ENCODE measurements at regions not wholly inside any gene's neighbourhood (a gene's known extent, or its start where the extent isn't known, plus 50 kb on each side); places are given as distances from the start of the nearest gene placed in this dataset.
"Not testable (repeated sequence)": the region's sequence is repeated elsewhere in the genome, so short reads cannot be mapped to it uniquely, and the experiment has no call there.

- Mint-ChIP-seq H3K27ac (no peak overlapping the region), H3K27me3 (peaks cover 0 to 5% of the 10 kb centered on the region in 2 donors), H3K9me3 (peaks cover 2% of the 10 kb centered on the region)
Observed at GRCh38 chr7:69263550-69263949, 334.7 kb upstream of the AUTS2 start.

GRCh38 chr7:69269806-69270205 lies 328.5 kb upstream of the AUTS2 start:
- Mint-ChIP-seq H3K27me3 (peaks cover 2 to 15% of the 10 kb centered on the region in 2 donors), H3K27ac (no peak overlapping the region), H3K4me1 (ENCODE audit: low read depth in 2 of 2) (no peaks in the 10 kb centered on the region), H3K9me3 (peaks cover 2% of the 10 kb centered on the region), H3K36me3 (no peaks in the 10 kb centered on the region), H3K4me3 (no peak overlapping the region)
- DNase-seq (ENCODE audit: low spot score) (no peak), ATAC-seq (no peak)

More at GRCh38 chr7:69263550-69263949, 334.7 kb upstream of the AUTS2 start:
- H3K36me3 Mint-ChIP-seq: no peaks in the 10 kb centered on the region
- no peak for ATAC-seq
- no peak overlapping the region for H3K4me3 Mint-ChIP-seq
- no peak for DNase-seq (ENCODE audit: low spot score)
- no peaks in the 10 kb centered on the region for H3K4me1 Mint-ChIP-seq (ENCODE audit: low read depth in 2 of 2)

DNA sequence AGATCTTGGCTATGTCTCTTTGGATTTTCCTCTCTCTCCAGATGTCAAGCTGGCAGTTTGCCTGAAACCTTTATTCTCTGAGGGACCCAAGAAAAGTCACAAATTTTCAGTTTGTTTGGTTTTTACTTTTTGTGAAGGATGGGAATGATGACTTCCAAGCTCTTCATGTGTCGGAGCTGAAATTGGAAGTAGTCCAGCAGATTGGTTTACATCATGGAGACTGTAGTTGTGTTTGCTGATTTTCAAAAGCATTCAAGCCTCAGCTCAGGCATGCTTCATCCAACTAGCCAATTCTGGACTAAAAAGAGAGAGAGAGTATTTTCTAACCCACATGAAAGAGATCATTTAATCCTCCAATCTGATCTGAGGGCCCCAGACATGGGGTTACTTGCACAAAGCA lies 326.2 kb upstream of the AUTS2 start:
- no peak overlapping the region for H3K4me3 Mint-ChIP-seq

DNA sequence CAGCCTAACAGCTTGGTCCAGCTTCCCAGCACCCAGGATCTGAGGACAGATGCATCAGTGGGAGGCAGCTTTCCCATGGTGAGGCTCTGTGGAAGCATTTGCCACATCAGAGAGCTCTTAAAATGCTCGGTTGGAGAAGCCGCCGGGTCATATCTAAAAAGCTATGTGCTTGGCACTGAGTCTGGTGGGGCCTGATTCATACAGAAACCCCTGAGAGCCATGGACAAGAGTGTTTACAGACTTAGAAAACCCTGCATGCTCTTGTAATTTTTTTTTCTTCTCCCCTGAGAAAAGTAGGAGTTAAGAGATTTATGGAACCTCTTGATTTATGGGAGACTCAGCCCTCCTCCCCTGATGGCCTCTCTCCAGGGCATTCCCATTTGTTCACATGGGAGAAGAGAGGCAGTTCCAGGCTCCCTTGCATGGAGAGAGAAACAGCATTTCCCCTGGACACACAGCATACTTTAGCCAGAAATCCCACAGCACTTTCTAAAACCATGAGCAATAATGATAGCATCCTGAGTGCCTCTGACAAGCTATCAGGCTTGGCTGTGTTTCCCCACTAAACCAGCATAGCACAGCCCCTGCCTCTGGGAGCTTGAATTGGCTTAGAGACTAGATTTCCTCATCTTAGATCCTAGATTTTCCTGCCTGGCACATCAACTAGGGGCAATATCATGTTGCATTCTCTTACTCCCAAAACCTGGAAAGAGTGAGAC lies 322.1 kb upstream of the AUTS2 start:
- H3K27ac Mint-ChIP-seq: no peak overlapping the region
- no peaks in the 10 kb centered on the region for H3K4me1 Mint-ChIP-seq (ENCODE audit: low read depth in 2 of 2)

More for the DNA sequence above, 326.2 kb upstream of the AUTS2 start:
- Mint-ChIP-seq H3K36me3 (no peaks in the 10 kb centered on the region), H3K9me3 (peaks cover 2% of the 10 kb centered on the region), H3K4me1 (ENCODE audit: low read depth in 2 of 2) (no peaks in the 10 kb centered on the region), H3K27me3 (peaks cover 2 to 15% of the 10 kb centered on the region in 2 donors), H3K27ac (no peak overlapping the region)
- ATAC-seq (no peak), DNase-seq (ENCODE audit: low spot score) (no peak)

DNA sequence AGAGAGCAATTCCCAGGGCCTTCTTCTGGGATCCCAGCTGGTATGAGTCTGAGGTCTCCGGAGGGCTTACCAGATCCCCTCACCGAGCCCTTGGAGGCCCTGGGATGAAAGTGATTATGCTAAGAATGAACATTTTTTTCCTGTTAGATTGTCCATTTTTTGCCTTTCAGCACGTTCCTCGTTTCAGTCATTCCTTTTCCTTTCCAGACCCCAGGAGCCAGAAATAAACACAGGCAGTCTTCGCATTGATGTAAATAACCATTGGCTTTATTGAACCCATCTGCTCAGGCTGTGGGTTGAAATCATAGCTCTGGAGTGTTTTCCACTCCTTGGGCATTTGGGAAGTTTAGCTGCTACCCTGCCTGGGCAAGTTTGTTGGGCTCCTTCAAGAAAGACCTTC lies 320.9 kb upstream of the AUTS2 start:
- Mint-ChIP-seq H3K4me1 (ENCODE audit: low read depth in 2 of 2) (no peaks in the 10 kb centered on the region), H3K4me3 (no peak overlapping the region), H3K9me3 (no peaks in the 10 kb centered on the region), H3K36me3 (no peaks in the 10 kb centered on the region), H3K27me3 (no peaks in the 10 kb centered on the region), H3K27ac (no peak overlapping the region)
- DNase-seq (ENCODE audit: low spot score): no peak
- no peak for ATAC-seq

More for the DNA sequence above, 322.1 kb upstream of the AUTS2 start:
- no peak overlapping the region for H3K4me3 Mint-ChIP-seq
- ATAC-seq (no peak), DNase-seq (ENCODE audit: low spot score) (no peak)
- peaks cover 2 to 8% of the 10 kb centered on the region in 2 donors for H3K27me3 Mint-ChIP-seq
- no peaks in the 10 kb centered on the region for H3K9me3 Mint-ChIP-seq
- H3K36me3 Mint-ChIP-seq: no peaks in the 10 kb centered on the region

DNA sequence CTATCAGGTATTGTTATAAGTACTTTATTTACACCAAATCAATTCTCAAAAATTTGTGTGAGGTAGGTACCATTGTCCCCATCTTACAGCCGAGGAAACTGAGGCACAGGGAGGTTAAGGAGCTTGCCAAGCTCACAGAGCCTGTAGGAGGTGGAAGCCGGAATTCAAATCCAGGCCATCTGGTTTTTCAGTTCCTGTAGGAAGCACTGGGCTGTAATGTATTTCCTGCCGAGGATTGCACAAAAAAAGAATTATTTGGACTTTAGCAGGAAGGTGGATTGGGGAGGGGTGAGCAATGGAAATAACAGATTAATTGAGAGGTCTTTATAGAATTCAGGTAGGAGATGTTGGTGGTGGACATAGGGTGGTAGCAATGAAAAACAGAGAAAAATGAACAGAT lies 315.3 kb upstream of the AUTS2 start:
- no peak for DNase-seq (ENCODE audit: low spot score)
- H3K27ac Mint-ChIP-seq: no peak overlapping the region
- peaks cover 0 to 5% of the 10 kb centered on the region in 2 donors for H3K27me3 Mint-ChIP-seq
- no peaks in the 10 kb centered on the region for H3K9me3 Mint-ChIP-seq
- H3K4me3 Mint-ChIP-seq: no peak overlapping the region
- ATAC-seq: no peak
- no peaks in the 10 kb centered on the region for H3K36me3 Mint-ChIP-seq
- no peaks in the 10 kb centered on the region for H3K4me1 Mint-ChIP-seq (ENCODE audit: low read depth in 2 of 2)

DNA sequence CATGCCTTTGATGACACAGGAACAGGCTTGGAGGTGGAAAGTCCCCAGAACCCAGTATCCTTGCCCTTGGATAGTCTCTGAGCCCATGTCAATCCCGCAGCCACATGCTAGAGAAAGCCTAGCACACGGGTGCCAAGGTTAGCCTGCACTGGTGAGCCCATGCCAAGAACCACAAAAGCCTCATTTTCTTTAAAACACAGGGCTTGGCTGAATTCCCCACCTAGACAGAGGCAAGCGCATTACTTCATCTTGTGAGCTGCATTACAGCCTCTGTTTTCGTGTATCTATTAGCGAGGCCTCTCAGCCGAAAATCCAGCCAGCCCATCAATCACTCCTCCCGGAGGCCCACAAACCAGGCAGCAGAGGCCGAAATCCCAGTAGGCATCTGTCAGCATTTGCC lies 314.9 kb upstream of the AUTS2 start:
- DNase-seq (ENCODE audit: low spot score) (no peak), ATAC-seq (no peak)
- H3K36me3 Mint-ChIP-seq: no peaks in the 10 kb centered on the region
- no peak overlapping the region for H3K4me3 Mint-ChIP-seq
- H3K27ac Mint-ChIP-seq: no peak overlapping the region
- no peaks in the 10 kb centered on the region for H3K9me3 Mint-ChIP-seq
- no peaks in the 10 kb centered on the region for H3K4me1 Mint-ChIP-seq (ENCODE audit: low read depth in 2 of 2)
- peaks cover 0 to 5% of the 10 kb centered on the region in 2 donors for H3K27me3 Mint-ChIP-seq

DNA sequence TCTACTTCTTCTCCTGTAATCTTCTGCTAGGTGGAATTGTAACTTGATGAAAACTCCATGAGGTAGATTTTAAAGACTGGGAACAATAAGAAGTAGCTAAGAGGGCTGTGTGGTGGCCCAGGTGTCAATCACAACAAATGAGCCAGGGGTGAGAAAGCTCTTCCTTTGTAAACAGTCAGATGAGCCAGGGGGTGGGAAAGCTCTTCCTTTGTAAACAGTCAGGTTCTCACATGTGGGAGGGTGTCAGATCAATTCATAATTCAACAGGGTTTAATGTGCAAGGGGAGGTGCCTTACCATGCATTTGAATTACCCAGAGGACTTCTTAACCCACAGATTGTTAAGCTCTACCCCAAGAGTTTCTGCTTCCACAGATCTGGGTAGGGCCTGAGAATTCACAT lies 312.4 kb upstream of the AUTS2 start:
- DNase-seq (ENCODE audit: low spot score) (no peak), ATAC-seq (no peak)
- Mint-ChIP-seq H3K4me1 (ENCODE audit: low read depth in 2 of 2) (no peaks in the 10 kb centered on the region), H3K27me3 (peaks cover 0 to 5% of the 10 kb centered on the region in 2 donors), H3K27ac (no peak overlapping the region), H3K4me3 (no peak overlapping the region), H3K36me3 (no peaks in the 10 kb centered on the region), H3K9me3 (no peaks in the 10 kb centered on the region)

DNA sequence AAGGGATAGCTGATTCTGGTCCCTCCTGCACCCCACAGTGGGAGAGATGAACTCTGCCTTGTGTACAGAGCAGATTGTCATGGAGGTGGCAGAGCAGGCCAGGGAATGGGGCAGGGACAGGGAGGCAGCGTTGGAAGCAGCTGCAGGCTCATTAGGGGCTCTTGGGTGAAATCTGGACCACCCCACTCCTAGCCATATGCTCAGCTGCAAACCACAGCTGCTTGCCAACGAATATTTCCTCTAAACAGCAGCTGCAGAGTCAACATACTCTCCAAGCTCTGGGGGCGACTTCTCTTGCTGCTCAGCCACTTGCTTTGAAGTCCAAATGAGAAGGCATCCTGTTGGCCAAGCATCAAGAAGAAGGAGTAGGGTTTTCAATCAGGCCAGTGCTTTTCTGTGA lies 302.3 kb upstream of the AUTS2 start:
- Mint-ChIP-seq H3K36me3 (no peaks in the 10 kb centered on the region), H3K9me3 (peaks cover 2% of the 10 kb centered on the region), H3K27me3 (peaks cover 6 to 21% of the 10 kb centered on the region in 2 donors), H3K4me1 (ENCODE audit: low read depth in 2 of 2) (no peaks in the 10 kb centered on the region), H3K27ac (no peak overlapping the region), H3K4me3 (no peak overlapping the region)
- no peak for DNase-seq (ENCODE audit: low spot score)
- ATAC-seq: peak in 1 of 2 donors; percentile 45

DNA sequence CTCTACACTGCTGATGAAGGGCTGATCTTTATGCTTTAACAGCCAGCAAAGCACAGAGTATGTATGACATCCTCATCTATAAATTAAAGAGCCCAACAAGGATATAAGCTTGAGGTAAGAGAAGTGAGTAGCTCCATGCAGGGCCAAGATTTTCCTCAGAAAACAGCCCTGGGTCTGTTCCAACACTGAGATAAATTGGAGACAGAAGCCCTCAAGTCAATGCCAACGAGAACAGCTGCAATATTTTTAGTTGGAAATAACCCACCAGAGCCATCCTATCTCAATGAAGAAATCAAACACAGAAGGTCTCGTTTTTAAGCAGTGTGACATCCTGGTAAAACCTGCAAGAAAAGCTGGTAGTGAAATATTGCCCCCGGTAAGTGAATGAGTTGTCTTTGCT lies 297.0 kb upstream of the AUTS2 start:
- Mint-ChIP-seq H3K27me3 (peaks cover 10 to 15% of the 10 kb centered on the region in 2 donors), H3K9me3 (peaks cover 2% of the 10 kb centered on the region), H3K27ac (no peak overlapping the region), H3K4me3 (no peak overlapping the region), H3K36me3 (no peaks in the 10 kb centered on the region), H3K4me1 (ENCODE audit: low read depth in 2 of 2) (no peaks in the 10 kb centered on the region)
- DNase-seq (ENCODE audit: low spot score) (no peak), ATAC-seq (no peak)

GRCh38 chr7:69309601-69310000 lies 288.7 kb upstream of the AUTS2 start:
- Mint-ChIP-seq H3K27me3 (peaks cover 4 to 14% of the 10 kb centered on the region in 2 donors), H3K4me1 (ENCODE audit: low read depth in 2 of 2) (no peaks in the 10 kb centered on the region), H3K36me3 (no peaks in the 10 kb centered on the region), H3K4me3 (no peak overlapping the region), H3K9me3 (no peaks in the 10 kb centered on the region), H3K27ac (no peak overlapping the region)
- DNase-seq (ENCODE audit: low spot score): no peak
- no peak for ATAC-seq

DNA sequence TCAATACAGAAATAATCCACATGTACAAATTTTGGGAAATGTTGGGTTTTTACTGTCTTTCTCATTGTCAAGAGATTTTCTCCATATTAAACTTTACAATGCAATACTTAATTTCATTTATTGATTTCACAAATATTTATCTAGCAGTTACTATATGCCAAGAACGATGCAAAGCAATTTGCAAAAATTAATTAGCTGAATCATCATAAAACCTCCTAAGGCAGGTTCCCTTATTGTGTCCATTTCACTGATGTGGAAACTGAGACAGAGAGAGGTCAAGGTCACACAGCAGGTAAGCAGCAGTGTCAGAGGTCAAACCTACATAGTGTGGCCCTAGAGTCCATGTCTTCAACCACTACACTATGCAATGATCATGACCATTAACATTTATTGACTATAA lies 286.8 kb upstream of the AUTS2 start:
- Mint-ChIP-seq H3K27me3 (peaks cover 0 to 5% of the 10 kb centered on the region in 2 donors), H3K27ac (no peak overlapping the region), H3K9me3 (no peaks in the 10 kb centered on the region), H3K4me3 (no peak overlapping the region), H3K4me1 (ENCODE audit: low read depth in 2 of 2) (peaks cover 3 to 9% of the 10 kb centered on the region in 2 donors), H3K36me3 (no peaks in the 10 kb centered on the region)
- no peak for ATAC-seq
- no peak for DNase-seq (ENCODE audit: low spot score)

DNA sequence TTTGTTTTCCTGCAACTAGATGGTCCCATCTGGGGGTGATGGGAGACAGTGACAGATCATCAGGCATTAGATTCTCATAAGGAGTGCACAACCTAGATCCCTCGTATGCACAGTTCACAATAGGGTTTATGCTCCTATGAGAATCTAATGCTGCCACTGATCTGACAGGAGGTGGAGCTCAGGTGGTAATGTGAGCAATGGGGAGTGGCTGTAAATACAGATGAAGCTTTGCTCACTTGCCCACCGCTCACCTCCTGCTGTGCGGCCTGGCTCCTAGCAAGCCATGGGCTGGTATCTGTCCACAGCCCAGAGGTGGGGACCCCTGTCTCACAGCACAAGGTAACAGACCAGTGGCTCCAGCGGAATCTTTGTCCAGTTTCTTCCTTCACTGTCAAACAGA lies 284.4 kb upstream of the AUTS2 start:
- not testable (repeated sequence) for H3K4me3 Mint-ChIP-seq; ATAC-seq; H3K9me3 Mint-ChIP-seq; DNase-seq (ENCODE audit: low spot score); H3K36me3 Mint-ChIP-seq; H3K27me3 Mint-ChIP-seq; H3K27ac Mint-ChIP-seq
- peaks cover 12 to 16% of the 10 kb centered on the region in 2 donors for H3K4me1 Mint-ChIP-seq (ENCODE audit: low read depth in 2 of 2)

DNA sequence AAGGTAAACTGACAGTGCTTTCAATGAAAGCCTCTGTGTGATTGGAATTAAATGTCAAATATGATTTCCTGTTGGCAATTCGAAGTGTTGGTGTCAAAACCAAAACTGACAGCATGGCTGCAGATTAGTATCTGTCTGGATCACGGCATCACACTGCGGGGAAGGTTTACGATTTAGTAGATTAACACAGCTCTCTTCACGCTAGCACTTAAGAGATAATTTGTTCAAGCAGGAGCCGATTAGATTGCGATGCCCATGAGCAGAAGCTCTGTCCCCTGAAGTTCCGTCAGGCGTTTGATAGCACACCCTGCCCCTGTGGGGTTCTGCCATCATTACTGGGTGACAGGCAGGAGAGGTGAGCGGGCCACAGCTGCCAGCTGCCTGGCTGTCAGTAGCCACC lies 279.5 kb upstream of the AUTS2 start:
- no peaks in the 10 kb centered on the region for H3K36me3 Mint-ChIP-seq

DNA sequence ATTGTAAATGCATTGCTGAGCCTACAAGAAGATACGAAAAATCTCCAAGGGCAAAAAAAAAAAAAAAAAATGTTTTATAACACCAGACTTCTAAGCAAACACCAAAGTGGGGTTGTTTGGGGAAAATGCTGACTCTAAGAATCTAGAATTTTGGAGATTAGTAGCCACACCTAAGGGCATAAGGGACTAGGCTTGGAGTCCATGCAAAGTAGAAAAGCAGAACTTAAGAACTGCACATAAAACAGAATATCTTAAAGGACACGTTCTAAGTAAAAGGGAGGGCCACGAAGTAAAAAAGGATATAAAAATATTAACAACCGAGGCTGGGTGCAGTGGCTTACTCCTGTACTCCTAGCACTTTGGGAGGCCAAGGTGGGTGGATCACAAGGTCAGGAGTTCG lies 269.8 kb upstream of the AUTS2 start:
- DNase-seq (ENCODE audit: low spot score) (no peak), ATAC-seq (no peak)
- no peaks in the 10 kb centered on the region for H3K27me3 Mint-ChIP-seq
- H3K36me3 Mint-ChIP-seq: no peaks in the 10 kb centered on the region
- no peak overlapping the region for H3K27ac Mint-ChIP-seq
- no peaks in the 10 kb centered on the region for H3K4me1 Mint-ChIP-seq (ENCODE audit: low read depth in 2 of 2)
- H3K9me3 Mint-ChIP-seq: no peaks in the 10 kb centered on the region
- no peak overlapping the region for H3K4me3 Mint-ChIP-seq

More for the DNA sequence above, 279.5 kb upstream of the AUTS2 start:
- Mint-ChIP-seq H3K4me3 (no peak overlapping the region), H3K4me1 (ENCODE audit: low read depth in 2 of 2) (peaks cover 12 to 19% of the 10 kb centered on the region in 2 donors), H3K27ac (no peak overlapping the region), H3K27me3 (no peaks in the 10 kb centered on the region), H3K9me3 (no peaks in the 10 kb centered on the region)
- DNase-seq (ENCODE audit: low spot score): no peak
- ATAC-seq: no peak
